ENCODE measurements at regions not wholly inside any gene's neighbourhood (a gene's known extent, or its start where the extent isn't known, plus 50 kb on each side); places are given as distances from the start of the nearest gene placed in this dataset.

DNA sequence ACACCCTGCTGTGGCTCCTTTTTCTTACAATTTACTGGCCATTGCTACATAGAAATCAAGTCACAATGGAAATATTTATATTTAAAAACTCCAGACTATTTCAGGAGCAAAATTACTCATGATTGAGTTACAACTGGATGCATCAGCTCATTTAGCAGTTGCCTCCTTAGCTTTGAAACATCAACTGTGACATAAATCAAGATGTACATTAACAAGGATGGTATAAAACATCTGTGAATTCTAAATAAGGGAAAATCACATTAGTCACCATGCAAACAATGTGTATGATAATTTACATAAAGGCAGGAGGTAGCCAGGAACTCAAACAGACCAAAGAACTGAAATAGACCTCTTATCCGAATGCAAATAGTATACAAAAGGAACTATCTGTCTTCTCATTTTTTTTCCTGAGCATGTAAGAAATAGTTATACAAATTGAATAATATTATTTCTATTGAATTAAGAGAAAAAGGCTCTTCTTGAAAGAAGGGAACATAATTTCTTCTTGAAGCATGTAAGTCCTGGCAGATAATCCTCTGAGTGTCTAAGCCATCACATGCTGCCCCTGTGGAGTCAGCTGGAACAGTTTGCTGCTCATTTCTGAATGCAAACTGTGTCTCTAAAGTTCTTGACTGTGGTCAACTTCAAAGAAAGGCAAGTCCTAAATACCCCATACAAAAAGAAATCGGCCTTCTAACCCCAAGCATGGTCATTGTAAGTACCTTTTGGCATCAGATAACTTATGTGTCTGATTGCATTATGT, 151.2 kb downstream of the NAA11 start:
- TF ChIP-seq, protein P1, sequence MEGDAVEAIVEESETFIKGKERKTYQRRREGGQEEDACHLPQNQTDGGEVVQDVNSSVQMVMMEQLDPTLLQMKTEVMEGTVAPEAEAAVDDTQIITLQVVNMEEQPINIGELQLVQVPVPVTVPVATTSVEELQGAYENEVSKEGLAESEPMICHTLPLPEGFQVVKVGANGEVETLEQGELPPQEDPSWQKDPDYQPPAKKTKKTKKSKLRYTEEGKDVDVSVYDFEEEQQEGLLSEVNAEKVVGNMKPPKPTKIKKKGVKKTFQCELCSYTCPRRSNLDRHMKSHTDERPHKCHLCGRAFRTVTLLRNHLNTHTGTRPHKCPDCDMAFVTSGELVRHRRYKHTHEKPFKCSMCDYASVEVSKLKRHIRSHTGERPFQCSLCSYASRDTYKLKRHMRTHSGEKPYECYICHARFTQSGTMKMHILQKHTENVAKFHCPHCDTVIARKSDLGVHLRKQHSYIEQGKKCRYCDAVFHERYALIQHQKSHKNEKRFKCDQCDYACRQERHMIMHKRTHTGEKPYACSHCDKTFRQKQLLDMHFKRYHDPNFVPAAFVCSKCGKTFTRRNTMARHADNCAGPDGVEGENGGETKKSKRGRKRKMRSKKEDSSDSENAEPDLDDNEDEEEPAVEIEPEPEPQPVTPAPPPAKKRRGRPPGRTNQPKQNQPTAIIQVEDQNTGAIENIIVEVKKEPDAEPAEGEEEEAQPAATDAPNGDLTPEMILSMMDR (IDR thresholded peaks at IDR 0.05; ENCODE audit: poor library complexity, severe bottlenecking), result no peak
- no peak for TF ChIP-seq MXI1 (conservative IDR thresholded peaks at IDR 0.05; ENCODE audit: poor library complexity, severe bottlenecking)
- TF ChIP-seq POLR2AphosphoS5 (IDR thresholded peaks at IDR 0.05), result no peak
- TF ChIP-seq EZH2 (IDR thresholded peaks at IDR 0.05; ENCODE audit: borderline replicate concordance, insufficient read depth, low read length, poor library complexity, severe bottlenecking), result no peak
- TF ChIP-seq EP300 (conservative IDR thresholded peaks at IDR 0.05; ENCODE audit: poor library complexity, severe bottlenecking), result no peak
- TF ChIP-seq TAF1 (IDR thresholded peaks at IDR 0.05; ENCODE audit: low read depth), result no peak
- TF ChIP-seq, protein P2, sequence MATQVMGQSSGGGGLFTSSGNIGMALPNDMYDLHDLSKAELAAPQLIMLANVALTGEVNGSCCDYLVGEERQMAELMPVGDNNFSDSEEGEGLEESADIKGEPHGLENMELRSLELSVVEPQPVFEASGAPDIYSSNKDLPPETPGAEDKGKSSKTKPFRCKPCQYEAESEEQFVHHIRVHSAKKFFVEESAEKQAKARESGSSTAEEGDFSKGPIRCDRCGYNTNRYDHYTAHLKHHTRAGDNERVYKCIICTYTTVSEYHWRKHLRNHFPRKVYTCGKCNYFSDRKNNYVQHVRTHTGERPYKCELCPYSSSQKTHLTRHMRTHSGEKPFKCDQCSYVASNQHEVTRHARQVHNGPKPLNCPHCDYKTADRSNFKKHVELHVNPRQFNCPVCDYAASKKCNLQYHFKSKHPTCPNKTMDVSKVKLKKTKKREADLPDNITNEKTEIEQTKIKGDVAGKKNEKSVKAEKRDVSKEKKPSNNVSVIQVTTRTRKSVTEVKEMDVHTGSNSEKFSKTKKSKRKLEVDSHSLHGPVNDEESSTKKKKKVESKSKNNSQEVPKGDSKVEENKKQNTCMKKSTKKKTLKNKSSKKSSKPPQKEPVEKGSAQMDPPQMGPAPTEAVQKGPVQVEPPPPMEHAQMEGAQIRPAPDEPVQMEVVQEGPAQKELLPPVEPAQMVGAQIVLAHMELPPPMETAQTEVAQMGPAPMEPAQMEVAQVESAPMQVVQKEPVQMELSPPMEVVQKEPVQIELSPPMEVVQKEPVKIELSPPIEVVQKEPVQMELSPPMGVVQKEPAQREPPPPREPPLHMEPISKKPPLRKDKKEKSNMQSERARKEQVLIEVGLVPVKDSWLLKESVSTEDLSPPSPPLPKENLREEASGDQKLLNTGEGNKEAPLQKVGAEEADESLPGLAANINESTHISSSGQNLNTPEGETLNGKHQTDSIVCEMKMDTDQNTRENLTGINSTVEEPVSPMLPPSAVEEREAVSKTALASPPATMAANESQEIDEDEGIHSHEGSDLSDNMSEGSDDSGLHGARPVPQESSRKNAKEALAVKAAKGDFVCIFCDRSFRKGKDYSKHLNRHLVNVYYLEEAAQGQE (IDR thresholded peaks at IDR 0.05; ENCODE audit: borderline replicate concordance), result no peak
- no peak for TF ChIP-seq RAD21 (conservative IDR thresholded peaks at IDR 0.05)
- no peak for TF ChIP-seq SMC3 (conservative IDR thresholded peaks at IDR 0.05; ENCODE audit: poor library complexity)
